ENCODE measurements at regions not wholly inside any gene's neighbourhood (a gene's known extent, or its start where the extent isn't known, plus 50 kb on each side); places are given as distances from the start of the nearest gene placed in this dataset.

GRCh38 chr12:85693093-85693665 lies 143.0 kb downstream of the RASSF9 start:
- DNase-seq (ENCODE audit: low spot score), result no peak
- no peak for TF ChIP-seq CTCF (IDR thresholded peaks at IDR 0.05; ENCODE audit: unreplicated experiment)
- no peak overlapping the region for H3K4me3 Mint-ChIP-seq (ENCODE audit: unreplicated experiment)
- peaks cover 4% of the 10 kb centered on the region for H3K4me1 Mint-ChIP-seq (ENCODE audit: unreplicated experiment)
- H3K36me3 Mint-ChIP-seq (ENCODE audit: low read depth, unreplicated experiment), result no peaks in the 10 kb centered on the region
- no peak overlapping the region for H3K27ac Mint-ChIP-seq (ENCODE audit: unreplicated experiment)
- H3K9me3 Mint-ChIP-seq (ENCODE audit: unreplicated experiment), result no peaks in the 10 kb centered on the region
- H3K27me3 Mint-ChIP-seq (ENCODE audit: unreplicated experiment), result no peaks in the 10 kb centered on the region

- no peak overlapping the region for H3K4me3 Mint-ChIP-seq (ENCODE audit: unreplicated experiment)
- TF ChIP-seq CTCF (IDR thresholded peaks at IDR 0.05; ENCODE audit: unreplicated experiment), result no peak
- H3K4me1 Mint-ChIP-seq (ENCODE audit: unreplicated experiment), result peaks cover 4% of the 10 kb centered on the region
- DNase-seq (ENCODE audit: low spot score), result no peak
- no peaks in the 10 kb centered on the region for H3K36me3 Mint-ChIP-seq (ENCODE audit: low read depth, unreplicated experiment)
- H3K27ac Mint-ChIP-seq (ENCODE audit: unreplicated experiment), result no peak overlapping the region
- H3K27me3 Mint-ChIP-seq (ENCODE audit: unreplicated experiment), result no peaks in the 10 kb centered on the region
- H3K9me3 Mint-ChIP-seq (ENCODE audit: unreplicated experiment), result no peaks in the 10 kb centered on the region
These were observed 141.0 kb downstream of the RASSF9 start for GRCh38 chr12:85695097-85695715.

- H3K4me1 Mint-ChIP-seq (ENCODE audit: unreplicated experiment), result no peaks in the 10 kb centered on the region
- no peak for DNase-seq (ENCODE audit: low spot score)
- H3K9me3 Mint-ChIP-seq (ENCODE audit: unreplicated experiment), result no peaks in the 10 kb centered on the region
- H3K27ac Mint-ChIP-seq (ENCODE audit: unreplicated experiment), result no peak overlapping the region
- no peaks in the 10 kb centered on the region for H3K27me3 Mint-ChIP-seq (ENCODE audit: unreplicated experiment)
- no peak for TF ChIP-seq CTCF (IDR thresholded peaks at IDR 0.05; ENCODE audit: unreplicated experiment)
- H3K36me3 Mint-ChIP-seq (ENCODE audit: low read depth, unreplicated experiment), result no peaks in the 10 kb centered on the region
- no peak overlapping the region for H3K4me3 Mint-ChIP-seq (ENCODE audit: unreplicated experiment)
These were observed 139.2 kb downstream of the RASSF9 start for GRCh38 chr12:85697003-85697402.

GRCh38 chr12:85698937-85699336 lies 137.3 kb downstream of the RASSF9 start:
- H3K4me3 Mint-ChIP-seq (ENCODE audit: unreplicated experiment), result no peak overlapping the region
- TF ChIP-seq CTCF (IDR thresholded peaks at IDR 0.05; ENCODE audit: unreplicated experiment), result no peak
- no peaks in the 10 kb centered on the region for H3K36me3 Mint-ChIP-seq (ENCODE audit: low read depth, unreplicated experiment)
- no peaks in the 10 kb centered on the region for H3K4me1 Mint-ChIP-seq (ENCODE audit: unreplicated experiment)
- H3K9me3 Mint-ChIP-seq (ENCODE audit: unreplicated experiment), result no peaks in the 10 kb centered on the region
- no peak overlapping the region for H3K27ac Mint-ChIP-seq (ENCODE audit: unreplicated experiment)
- no peaks in the 10 kb centered on the region for H3K27me3 Mint-ChIP-seq (ENCODE audit: unreplicated experiment)
- DNase-seq (ENCODE audit: low spot score), result no peak

- no peak for TF ChIP-seq CTCF (IDR thresholded peaks at IDR 0.05; ENCODE audit: unreplicated experiment)
- Mint-ChIP-seq H3K27me3 (ENCODE audit: unreplicated experiment) (no peaks in the 10 kb centered on the region), H3K4me3 (ENCODE audit: unreplicated experiment) (no peak overlapping the region), H3K4me1 (ENCODE audit: unreplicated experiment) (no peaks in the 10 kb centered on the region), H3K9me3 (ENCODE audit: unreplicated experiment) (no peaks in the 10 kb centered on the region), H3K27ac (ENCODE audit: unreplicated experiment) (no peak overlapping the region), H3K36me3 (ENCODE audit: low read depth, unreplicated experiment) (no peaks in the 10 kb centered on the region)
- DNase-seq (ENCODE audit: low spot score), result no peak
These were observed 127.4 kb downstream of the RASSF9 start for GRCh38 chr12:85708775-85709174.
